ENCODE measurements at regions not wholly inside any gene's neighbourhood (a gene's known extent, or its start where the extent isn't known, plus 50 kb on each side); places are given as distances from the start of the nearest gene placed in this dataset.

DNA sequence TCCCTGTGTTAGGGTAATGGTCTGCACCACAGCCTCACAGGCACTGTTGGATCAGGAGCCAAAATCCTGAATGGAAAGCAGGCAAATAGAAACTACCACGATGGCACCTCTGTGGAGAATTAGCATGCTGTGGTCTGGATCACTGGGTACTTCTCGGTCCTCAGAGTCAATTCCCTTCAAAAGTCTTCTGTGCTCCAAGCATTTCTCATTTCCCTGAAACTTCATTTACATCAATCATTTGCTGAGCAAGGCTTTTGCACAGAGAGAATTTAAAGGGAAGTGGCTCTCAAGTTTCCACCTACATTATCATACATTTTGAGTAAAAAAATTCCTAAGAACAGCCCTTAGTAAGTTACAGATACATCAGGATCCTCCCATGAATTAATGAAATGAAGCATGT lies 293.9 kb upstream of the NPSR1 start:
- no peak for TF ChIP-seq EP300 (IDR thresholded peaks at IDR 0.05; ENCODE audit: low read length)
- TF ChIP-seq SOX6 (IDR thresholded peaks at IDR 0.05) = no peak
- no peak for TF ChIP-seq NFIC (IDR thresholded peaks at IDR 0.05)
- TF ChIP-seq RFX5 (IDR thresholded peaks at IDR 0.05; ENCODE audit: low read depth, low read length) = no peak
- no peak for TF ChIP-seq FOXA1 (IDR thresholded peaks at IDR 0.05; ENCODE audit: borderline replicate concordance)
- no peak for TF ChIP-seq E4F1 (CRISPR knock-in tag; IDR thresholded peaks at IDR 0.05; ENCODE audit: borderline replicate concordance)
- no peak for TF ChIP-seq ILF3 (IDR thresholded peaks at IDR 0.05; ENCODE audit: borderline replicate concordance)
- no peak for TF ChIP-seq FOXP1 (CRISPR knock-in tag; IDR thresholded peaks at IDR 0.05)
- TF ChIP-seq, protein P1, sequence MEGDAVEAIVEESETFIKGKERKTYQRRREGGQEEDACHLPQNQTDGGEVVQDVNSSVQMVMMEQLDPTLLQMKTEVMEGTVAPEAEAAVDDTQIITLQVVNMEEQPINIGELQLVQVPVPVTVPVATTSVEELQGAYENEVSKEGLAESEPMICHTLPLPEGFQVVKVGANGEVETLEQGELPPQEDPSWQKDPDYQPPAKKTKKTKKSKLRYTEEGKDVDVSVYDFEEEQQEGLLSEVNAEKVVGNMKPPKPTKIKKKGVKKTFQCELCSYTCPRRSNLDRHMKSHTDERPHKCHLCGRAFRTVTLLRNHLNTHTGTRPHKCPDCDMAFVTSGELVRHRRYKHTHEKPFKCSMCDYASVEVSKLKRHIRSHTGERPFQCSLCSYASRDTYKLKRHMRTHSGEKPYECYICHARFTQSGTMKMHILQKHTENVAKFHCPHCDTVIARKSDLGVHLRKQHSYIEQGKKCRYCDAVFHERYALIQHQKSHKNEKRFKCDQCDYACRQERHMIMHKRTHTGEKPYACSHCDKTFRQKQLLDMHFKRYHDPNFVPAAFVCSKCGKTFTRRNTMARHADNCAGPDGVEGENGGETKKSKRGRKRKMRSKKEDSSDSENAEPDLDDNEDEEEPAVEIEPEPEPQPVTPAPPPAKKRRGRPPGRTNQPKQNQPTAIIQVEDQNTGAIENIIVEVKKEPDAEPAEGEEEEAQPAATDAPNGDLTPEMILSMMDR (IDR thresholded peaks at IDR 0.05 in 2 of 3, conservative IDR thresholded peaks at IDR 0.05 in 1 of 3; ENCODE audit: insufficient read depth in 2 of 3, low read depth in 1 of 3, low read length in 3 of 3) = no peak
- no peak for TF ChIP-seq SIN3A (IDR thresholded peaks at IDR 0.05; ENCODE audit: borderline replicate concordance in 2 of 2, control insufficient read depth in 1 of 2, low read depth in 2 of 2, low read length in 2 of 2)
- TF ChIP-seq TEAD1 (CRISPR knock-in tag; IDR thresholded peaks at IDR 0.05) = no peak
- TF ChIP-seq KAT8 (IDR thresholded peaks at IDR 0.05; ENCODE audit: low read depth) = no peak
- TF ChIP-seq TRIM25 (IDR thresholded peaks at IDR 0.05; ENCODE audit: borderline replicate concordance) = no peak
- TF ChIP-seq POU5F1 (IDR thresholded peaks at IDR 0.05; ENCODE audit: borderline replicate concordance, low read depth, low read length, partially characterized antibody) = no peak
